C4-2B (cell line): ENCODE measurements at regions not wholly inside any gene's neighbourhood (a gene's known extent, or its start where the extent isn't known, plus 50 kb on each side); places are given as distances from the start of the nearest gene placed in this dataset.

Experiments
- ZFX ChIP-seq: fragments of 450-650 bp; IDR thresholded peaks from 2 replicates; pipeline ENCODE4 v1.6.1; 2017
- TF ChIP-seq, protein P1 (sequence below): fragments of 450-650 bp; conservative IDR thresholded peaks from 2 replicates; pipeline ENCODE4 v1.5.1; 2017; ENCODE audit warnings: mild to moderate bottlenecking

DNA sequence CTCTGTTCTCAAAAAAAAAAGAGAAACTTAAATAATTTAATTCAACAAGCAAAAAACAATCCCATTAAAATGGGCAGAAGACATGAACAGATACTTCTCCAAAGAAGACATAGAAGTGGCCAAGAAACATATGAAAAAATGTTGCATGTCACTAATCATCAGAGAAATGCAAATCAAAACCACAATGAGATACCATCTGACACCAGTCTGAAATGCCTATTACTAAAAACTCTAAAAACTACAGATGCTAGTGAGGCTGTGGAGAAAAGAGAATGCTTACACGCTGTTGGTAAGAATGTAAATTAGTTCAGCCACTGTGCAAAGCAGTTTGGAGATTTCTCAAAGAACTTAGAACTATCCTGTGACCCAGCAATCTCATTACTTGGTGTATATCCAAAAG lies 382.9 kb downstream of the OTOL1 start:
- TF ChIP-seq, protein P1, sequence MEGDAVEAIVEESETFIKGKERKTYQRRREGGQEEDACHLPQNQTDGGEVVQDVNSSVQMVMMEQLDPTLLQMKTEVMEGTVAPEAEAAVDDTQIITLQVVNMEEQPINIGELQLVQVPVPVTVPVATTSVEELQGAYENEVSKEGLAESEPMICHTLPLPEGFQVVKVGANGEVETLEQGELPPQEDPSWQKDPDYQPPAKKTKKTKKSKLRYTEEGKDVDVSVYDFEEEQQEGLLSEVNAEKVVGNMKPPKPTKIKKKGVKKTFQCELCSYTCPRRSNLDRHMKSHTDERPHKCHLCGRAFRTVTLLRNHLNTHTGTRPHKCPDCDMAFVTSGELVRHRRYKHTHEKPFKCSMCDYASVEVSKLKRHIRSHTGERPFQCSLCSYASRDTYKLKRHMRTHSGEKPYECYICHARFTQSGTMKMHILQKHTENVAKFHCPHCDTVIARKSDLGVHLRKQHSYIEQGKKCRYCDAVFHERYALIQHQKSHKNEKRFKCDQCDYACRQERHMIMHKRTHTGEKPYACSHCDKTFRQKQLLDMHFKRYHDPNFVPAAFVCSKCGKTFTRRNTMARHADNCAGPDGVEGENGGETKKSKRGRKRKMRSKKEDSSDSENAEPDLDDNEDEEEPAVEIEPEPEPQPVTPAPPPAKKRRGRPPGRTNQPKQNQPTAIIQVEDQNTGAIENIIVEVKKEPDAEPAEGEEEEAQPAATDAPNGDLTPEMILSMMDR = no peak
- TF ChIP-seq ZFX = no peak
